Ishikawa (cell line): ENCODE measurements at regions not wholly inside any gene's neighbourhood (a gene's known extent, or its start where the extent isn't known, plus 50 kb on each side); places are given as distances from the start of the nearest gene placed in this dataset.

ENCODE experiments used
- CEBPB ChIP-seq: IDR thresholded peaks from 2 replicates; pipeline ENCODE4 v1.6.1; 2012
- CREB1 ChIP-seq: IDR thresholded peaks from 2 replicates; pipeline ENCODE4 v1.6.1; 2012; ENCODE audit warnings: low read depth
- EGR1 ChIP-seq: IDR thresholded peaks from 2 replicates; pipeline ENCODE4 v1.6.1; 2012
- EP300 ChIP-seq: IDR thresholded peaks from 2 replicates; pipeline ENCODE4 v1.6.1; 2012; ENCODE audit warnings: borderline replicate concordance
- FOXM1 ChIP-seq: IDR thresholded peaks from 2 replicates; pipeline ENCODE4 v1.6.1; 2012; ENCODE audit warnings: low read depth, borderline replicate concordance
- NFIC ChIP-seq: IDR thresholded peaks from 2 replicates; pipeline ENCODE4 v1.6.1; 2012
- RAD21 ChIP-seq: IDR thresholded peaks from 2 replicates; pipeline ENCODE4 v1.6.1; 2012; ENCODE audit warnings: low read depth
- TAF1 ChIP-seq: IDR thresholded peaks from 2 replicates; pipeline ENCODE4 v1.6.1; 2012; ENCODE audit warnings: low read depth, mild to moderate bottlenecking
- TCF12 ChIP-seq: IDR thresholded peaks from 2 replicates; pipeline ENCODE4 v1.6.1; 2012; ENCODE audit warnings: low read depth
- TEAD4 ChIP-seq: IDR thresholded peaks from 2 replicates; pipeline ENCODE4 v1.6.1; 2012
- YY1 ChIP-seq: IDR thresholded peaks from 2 replicates; pipeline ENCODE4 v1.6.1; 2012; ENCODE audit warnings: low read depth
- ZBTB7A ChIP-seq: IDR thresholded peaks from 2 replicates; pipeline ENCODE4 v1.6.1; 2012; ENCODE audit warnings: low read depth
- TF ChIP-seq, protein P1 (sequence below): IDR thresholded peaks from 2 replicates; pipeline ENCODE4 v1.6.1; 2012
- TF ChIP-seq, protein P2 (sequence below): IDR thresholded peaks from 2 replicates; pipeline ENCODE4 v1.6.1; 2012; ENCODE audit warnings: low read depth, mild to moderate bottlenecking
- TF ChIP-seq, protein P3 (sequence below): IDR thresholded peaks from 2 replicates; pipeline ENCODE4 v1.6.1; 2012

DNA sequence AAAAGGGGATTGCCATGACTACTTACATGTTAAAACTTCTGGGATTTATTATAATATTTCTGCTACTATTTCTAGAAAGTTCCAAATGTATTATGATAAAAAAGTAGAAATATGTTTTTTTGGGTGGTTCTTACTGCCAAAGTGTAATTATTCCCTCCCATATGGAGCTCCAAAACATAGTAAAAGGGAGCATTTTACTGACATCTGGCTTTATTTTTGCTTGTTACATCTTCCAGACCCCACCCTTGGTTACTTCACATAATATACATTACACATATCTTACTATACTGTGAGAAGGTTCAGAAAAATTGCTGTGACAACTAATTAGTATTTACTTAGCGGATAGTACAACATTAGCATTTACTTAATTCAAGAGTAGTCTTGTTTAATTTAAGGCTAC lies 205.1 kb upstream of the TLL1 start:
- no peak for TF ChIP-seq TAF1

GRCh38 chr4:165668694-165669093 lies 204.3 kb upstream of the TLL1 start:
- TF ChIP-seq RAD21 (no peak), CEBPB (no peak), CREB1 (no peak), FOXM1 (no peak), TCF12 (no peak), YY1 (no peak), TEAD4 (no peak), TAF1 (no peak), NFIC (no peak), EP300 (no peak), EGR1 (no peak)
- TF ChIP-seq, protein P1, sequence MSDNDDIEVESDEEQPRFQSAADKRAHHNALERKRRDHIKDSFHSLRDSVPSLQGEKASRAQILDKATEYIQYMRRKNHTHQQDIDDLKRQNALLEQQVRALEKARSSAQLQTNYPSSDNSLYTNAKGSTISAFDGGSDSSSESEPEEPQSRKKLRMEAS: no peak
- TF ChIP-seq, protein P2, sequence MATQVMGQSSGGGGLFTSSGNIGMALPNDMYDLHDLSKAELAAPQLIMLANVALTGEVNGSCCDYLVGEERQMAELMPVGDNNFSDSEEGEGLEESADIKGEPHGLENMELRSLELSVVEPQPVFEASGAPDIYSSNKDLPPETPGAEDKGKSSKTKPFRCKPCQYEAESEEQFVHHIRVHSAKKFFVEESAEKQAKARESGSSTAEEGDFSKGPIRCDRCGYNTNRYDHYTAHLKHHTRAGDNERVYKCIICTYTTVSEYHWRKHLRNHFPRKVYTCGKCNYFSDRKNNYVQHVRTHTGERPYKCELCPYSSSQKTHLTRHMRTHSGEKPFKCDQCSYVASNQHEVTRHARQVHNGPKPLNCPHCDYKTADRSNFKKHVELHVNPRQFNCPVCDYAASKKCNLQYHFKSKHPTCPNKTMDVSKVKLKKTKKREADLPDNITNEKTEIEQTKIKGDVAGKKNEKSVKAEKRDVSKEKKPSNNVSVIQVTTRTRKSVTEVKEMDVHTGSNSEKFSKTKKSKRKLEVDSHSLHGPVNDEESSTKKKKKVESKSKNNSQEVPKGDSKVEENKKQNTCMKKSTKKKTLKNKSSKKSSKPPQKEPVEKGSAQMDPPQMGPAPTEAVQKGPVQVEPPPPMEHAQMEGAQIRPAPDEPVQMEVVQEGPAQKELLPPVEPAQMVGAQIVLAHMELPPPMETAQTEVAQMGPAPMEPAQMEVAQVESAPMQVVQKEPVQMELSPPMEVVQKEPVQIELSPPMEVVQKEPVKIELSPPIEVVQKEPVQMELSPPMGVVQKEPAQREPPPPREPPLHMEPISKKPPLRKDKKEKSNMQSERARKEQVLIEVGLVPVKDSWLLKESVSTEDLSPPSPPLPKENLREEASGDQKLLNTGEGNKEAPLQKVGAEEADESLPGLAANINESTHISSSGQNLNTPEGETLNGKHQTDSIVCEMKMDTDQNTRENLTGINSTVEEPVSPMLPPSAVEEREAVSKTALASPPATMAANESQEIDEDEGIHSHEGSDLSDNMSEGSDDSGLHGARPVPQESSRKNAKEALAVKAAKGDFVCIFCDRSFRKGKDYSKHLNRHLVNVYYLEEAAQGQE: no peak

GRCh38 chr4:165677081-165677480 lies 196.0 kb upstream of the TLL1 start:
- TF ChIP-seq, protein P2: no peak
- no peak for TF ChIP-seq CEBPB
- TF ChIP-seq RAD21: no peak
- no peak for TF ChIP-seq FOXM1
- TF ChIP-seq EGR1: no peak
- no peak for TF ChIP-seq EP300
- TF ChIP-seq, protein P3, sequence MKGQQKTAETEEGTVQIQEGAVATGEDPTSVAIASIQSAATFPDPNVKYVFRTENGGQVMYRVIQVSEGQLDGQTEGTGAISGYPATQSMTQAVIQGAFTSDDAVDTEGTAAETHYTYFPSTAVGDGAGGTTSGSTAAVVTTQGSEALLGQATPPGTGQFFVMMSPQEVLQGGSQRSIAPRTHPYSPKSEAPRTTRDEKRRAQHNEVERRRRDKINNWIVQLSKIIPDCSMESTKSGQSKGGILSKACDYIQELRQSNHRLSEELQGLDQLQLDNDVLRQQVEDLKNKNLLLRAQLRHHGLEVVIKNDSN: no peak
- TF ChIP-seq TAF1: no peak
- TF ChIP-seq, protein P1: no peak
- no peak for TF ChIP-seq TEAD4
- no peak for TF ChIP-seq NFIC
- no peak for TF ChIP-seq YY1
- TF ChIP-seq CREB1: no peak
- no peak for TF ChIP-seq ZBTB7A
- TF ChIP-seq TCF12: no peak

DNA sequence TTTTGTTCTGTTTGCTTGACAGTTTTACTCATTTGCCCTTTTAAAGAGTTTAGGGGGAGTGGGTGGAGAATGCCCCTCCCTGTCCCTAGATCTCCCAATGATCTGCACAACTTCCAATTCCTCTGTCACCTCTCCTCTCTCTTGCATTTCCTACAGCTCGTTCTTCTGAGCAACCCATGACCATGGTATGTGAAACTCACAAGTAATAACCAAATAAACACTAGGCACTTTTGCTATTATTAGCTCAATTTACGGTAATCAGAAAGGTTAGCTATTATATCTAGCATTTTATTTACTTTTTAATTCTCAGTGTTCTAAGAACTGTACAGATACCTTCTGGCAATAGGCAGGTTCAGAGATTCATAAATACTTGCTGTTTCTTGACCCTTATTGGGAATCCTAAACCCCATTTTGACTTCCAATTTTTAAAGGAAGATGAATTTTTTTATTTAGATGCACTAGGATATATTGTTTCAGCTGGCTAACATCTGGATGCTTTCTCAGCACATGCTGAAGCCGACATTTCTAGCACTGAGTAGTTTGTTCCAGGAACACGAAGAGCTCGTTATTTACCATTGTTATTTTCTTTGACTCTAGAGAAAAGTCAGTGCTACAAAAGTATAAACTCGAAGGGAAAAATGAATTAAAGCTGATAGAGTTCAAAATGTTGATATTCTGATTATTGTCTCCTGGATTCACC lies 194.7 kb upstream of the TLL1 start:
- TF ChIP-seq CREB1: no peak
- no peak for TF ChIP-seq EGR1
- TF ChIP-seq NFIC: no peak
- TF ChIP-seq RAD21: no peak
- no peak for TF ChIP-seq TEAD4
- no peak for TF ChIP-seq EP300
- no peak for TF ChIP-seq CEBPB
- TF ChIP-seq, protein P1: no peak
- TF ChIP-seq TCF12: no peak
- TF ChIP-seq ZBTB7A: no peak
- no peak for TF ChIP-seq FOXM1
- TF ChIP-seq, protein P2: no peak
- TF ChIP-seq, protein P3: no peak
- no peak for TF ChIP-seq TAF1
- no peak for TF ChIP-seq YY1
